Lung microvascular endothelial cell (primary cell): ENCODE measurements at regions not wholly inside any gene's neighbourhood (a gene's known extent, or its start where the extent isn't known, plus 50 kb on each side); places are given as distances from the start of the nearest gene placed in this dataset.

Source experiments
- DNase-seq, 2 donors: peaks; one replicate each; pipeline versions ENCODE4 v3.0.0 to v3.0.0-alpha.2; 2010; ENCODE audit warnings: low read depth in 2 of 2

DNA sequence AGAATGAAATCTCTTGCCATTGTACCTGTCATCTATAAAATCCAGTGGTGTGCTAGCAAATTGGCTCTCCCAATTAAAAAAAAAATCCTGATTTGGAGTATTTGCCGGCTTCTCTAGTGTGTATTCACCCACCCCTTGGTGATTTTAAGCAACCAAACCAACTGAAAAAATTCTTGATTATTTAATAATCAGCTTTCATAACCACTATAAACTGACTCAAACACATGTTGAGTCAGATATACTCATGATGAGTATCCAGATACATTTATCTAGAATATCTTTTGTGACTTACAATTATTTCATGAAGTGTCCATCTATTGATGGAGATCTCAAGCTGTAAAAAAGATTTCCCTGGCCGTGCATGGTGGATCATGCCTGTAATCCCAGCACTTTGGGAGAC is 205.4 kb downstream of the RASSF9 start:
- DNase-seq: no peak

DNA sequence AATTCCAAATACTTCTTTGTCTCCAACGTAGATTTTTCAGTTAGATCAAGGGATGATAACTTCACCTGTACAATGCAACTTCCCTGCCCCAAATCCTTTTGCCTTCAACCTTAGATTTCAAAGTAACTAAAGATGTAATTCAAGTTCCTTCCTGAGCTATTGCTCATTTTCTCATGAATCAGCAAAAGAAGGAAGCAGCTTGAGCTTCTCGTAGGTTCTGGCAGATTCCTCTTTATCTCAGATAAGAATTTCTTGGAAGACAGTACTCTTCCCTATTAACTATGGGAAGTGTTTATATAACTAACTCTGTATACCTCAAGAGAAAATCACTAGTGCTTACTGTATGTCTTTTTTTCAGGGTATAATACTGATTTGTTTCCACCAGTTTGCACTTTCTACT is 203.8 kb downstream of the RASSF9 start:
- peak in 1 of 2 donors; percentile 41 for DNase-seq

GRCh38 chr12:85633491-85633890 is 202.7 kb downstream of the RASSF9 start:
- DNase-seq: peak in 1 of 2 donors; percentile 14

DNA sequence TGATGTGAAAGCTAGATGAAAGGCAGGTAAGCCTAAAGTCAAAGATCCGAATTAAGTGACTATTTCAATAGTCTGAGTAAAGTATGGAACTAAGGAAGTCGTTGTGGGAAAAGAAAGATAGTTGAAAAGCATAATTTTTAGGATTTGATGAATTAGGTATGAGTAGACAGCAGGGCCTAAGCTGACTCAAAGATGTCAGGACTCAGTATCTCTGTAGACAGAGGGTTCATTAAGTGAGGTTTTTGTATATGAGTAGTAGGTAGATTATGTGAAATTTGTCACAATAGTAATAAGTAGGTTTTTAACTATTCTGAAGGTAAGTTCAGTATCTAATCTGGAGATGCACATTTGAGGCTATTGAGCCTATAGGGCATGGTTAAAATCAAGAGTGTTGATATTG is 196.4 kb downstream of the RASSF9 start:
- DNase-seq: no peak

GRCh38 chr12:85641796-85642195 is 194.4 kb downstream of the RASSF9 start:
- no peak for DNase-seq

DNA sequence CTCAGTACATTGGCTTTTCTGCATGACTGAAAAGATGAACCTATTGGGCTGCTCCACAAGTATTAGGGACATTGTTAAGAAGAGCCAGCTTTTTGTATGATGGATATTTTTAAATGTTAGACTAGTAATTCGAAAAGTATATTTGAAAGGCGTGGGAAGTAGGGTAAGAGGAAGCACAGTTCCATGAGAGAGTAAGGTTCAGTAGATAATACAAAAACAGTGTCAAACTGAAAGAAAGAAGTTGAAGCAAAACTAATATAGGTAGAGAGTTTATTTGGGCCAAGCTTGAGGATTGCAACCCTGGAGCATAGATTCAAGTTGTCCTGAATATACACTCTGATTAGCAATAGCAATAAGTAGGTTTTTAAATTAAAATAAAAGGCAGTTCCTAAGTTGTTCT is 193.9 kb downstream of the RASSF9 start:
- DNase-seq: no peak

DNA sequence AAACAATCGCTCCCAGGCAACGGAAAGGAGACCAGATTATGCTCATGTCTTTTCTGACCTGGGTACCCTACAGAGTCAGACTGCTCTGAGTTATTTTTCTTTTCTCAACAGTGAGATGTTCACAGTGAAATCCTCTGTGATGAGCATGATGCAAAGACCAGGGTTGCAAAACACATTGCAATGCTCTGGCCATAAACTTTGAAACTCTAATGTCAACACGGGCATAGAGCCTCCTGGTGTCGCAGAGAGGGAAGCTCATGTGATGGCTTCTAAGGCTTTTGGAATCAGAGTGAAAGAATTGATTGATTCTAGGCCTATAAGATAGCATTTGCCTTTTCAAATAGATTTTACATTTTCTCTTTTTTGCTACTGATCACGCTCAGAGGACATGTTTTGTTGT is 193.4 kb downstream of the RASSF9 start:
- no peak for DNase-seq

DNA sequence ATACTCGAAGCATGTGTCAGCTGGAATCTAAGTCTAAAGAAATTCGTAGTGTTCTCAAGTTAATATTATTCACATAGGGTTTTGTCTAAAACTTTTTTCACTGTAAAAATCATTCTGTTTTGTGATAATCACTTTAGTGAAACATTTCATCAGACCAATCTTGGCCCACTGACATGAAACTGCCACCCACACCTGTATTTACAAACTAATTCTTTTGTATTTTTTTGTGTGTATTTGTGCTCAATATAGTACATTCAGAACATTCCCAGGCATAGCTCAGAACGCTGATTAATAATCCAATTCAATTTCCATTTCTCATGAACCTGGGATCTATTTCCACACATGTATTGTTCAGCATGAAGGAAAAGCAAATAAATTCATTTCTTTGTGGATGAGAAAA is 191.7 kb downstream of the RASSF9 start:
- DNase-seq: no peak

GRCh38 chr12:85653731-85654455 is 182.3 kb downstream of the RASSF9 start:
- no peak for DNase-seq

- DNase-seq: no peak
Observed at GRCh38 chr12:85654456-85654840, 181.8 kb downstream of the RASSF9 start.

GRCh38 chr12:85656561-85656960 is 179.6 kb downstream of the RASSF9 start:
- no peak for DNase-seq

- DNase-seq: no peak
Observed at GRCh38 chr12:85657251-85657650, 179.0 kb downstream of the RASSF9 start.

DNA sequence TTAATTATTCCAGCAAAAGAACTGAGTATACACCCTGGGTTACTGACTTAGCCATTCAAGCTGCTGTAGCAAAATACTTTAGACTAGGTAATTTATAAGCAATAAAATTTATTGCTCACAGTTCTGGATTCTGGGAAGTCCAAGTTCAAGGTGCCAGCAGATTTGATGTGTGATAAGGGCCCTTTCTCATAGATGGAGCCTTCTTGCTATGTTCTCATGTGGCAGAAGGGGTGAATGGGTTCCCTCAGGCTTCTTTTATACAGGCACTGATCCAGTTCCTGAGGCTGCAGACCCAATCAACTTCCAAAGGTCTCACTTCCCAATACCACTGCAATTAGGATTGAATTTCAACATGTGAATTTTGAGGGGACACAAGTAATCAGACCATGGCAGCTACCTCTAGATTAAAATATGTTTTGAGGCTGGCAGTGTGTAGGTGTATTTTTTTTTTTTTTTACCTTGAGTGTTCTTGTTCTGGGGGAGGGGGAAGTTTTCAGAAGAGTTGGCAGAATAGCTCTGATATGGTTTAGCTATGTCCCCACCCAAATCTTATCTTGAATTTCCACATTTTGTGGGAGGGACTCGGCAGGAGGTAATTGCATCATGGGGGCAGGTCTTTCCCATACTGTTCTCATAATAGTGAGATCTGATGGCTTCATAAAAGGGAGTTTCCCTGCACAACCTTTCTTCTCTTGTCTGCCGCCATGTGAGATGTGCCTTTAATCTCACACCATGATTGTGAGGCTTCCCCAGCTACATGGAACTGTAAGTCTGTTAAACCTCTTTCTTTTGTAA is 178.2 kb downstream of the RASSF9 start:
- no peak for DNase-seq

- no peak for DNase-seq
Observed at GRCh38 chr12:85659754-85660530, 176.3 kb downstream of the RASSF9 start.

- no peak for DNase-seq
Observed at GRCh38 chr12:85661461-85662206, 174.6 kb downstream of the RASSF9 start.

GRCh38 chr12:85662207-85662602 is 174.0 kb downstream of the RASSF9 start:
- DNase-seq: no peak

DNA sequence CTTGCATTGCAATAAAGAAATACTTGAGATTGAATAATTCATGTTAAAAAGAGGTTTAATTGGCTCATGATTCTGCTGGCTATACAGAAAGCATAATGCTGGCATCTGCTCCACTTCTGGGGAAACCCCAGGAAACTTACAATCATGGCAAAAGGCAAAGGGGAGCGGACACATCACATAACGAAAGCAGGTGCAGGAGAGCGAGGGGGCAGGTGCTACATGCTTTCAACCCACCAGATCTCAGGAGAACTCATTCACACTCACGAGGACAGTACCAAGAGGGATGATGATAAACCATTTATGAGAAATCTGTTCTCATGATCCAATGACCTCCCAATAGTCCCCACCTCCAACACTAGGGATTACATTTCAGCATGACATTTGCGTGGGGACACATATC is 172.6 kb downstream of the RASSF9 start:
- no peak for DNase-seq

DNA sequence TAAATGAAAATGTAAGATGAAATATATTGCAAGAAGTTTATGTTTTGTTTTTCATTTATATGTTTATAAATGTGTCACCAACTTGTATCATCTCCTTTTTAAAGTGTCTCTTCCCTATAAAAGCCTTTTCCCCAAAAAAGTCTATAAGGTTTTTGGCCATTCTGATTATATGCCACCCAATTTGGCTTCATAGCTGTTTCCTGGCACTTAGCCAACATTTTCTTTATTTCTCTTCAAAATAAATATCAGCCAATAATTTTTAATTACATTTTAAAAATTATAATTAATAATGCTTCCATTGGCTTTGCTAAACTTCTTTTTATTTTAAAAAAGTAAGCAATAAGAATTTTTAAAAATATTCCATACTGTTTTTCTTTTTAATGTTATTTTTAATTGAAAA is 171.8 kb downstream of the RASSF9 start:
- DNase-seq: no peak

DNA sequence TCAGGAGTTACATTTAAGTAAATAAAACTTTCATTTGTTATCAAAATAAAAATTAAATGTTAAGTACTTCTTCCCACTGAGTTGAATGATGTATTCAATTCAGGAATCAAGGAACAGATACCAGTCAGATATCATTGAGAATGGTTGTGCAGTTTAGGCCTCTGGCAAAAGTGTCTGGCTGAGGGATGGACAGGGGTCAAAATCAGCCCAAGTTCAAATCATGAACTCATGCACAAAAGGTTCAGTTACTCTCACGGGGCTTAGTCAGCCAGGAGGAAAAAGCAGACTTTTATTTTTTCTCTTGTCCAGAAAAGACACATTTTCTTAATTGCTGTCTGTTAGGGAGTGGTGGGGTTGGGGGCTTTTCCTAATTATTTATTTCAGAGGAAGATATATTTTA is 166.3 kb downstream of the RASSF9 start:
- DNase-seq: no peak

GRCh38 chr12:85672436-85672835 is 163.8 kb downstream of the RASSF9 start:
- DNase-seq: no peak

GRCh38 chr12:85673921-85674420 is 162.2 kb downstream of the RASSF9 start:
- no peak for DNase-seq
